ENCODE measurements at regions not wholly inside any gene's neighbourhood (a gene's known extent, or its start where the extent isn't known, plus 50 kb on each side); places are given as distances from the start of the nearest gene placed in this dataset.
"Not testable (repeated sequence)": the region's sequence is repeated elsewhere in the genome, so short reads cannot be mapped to it uniquely, and the experiment has no call there.

DNA sequence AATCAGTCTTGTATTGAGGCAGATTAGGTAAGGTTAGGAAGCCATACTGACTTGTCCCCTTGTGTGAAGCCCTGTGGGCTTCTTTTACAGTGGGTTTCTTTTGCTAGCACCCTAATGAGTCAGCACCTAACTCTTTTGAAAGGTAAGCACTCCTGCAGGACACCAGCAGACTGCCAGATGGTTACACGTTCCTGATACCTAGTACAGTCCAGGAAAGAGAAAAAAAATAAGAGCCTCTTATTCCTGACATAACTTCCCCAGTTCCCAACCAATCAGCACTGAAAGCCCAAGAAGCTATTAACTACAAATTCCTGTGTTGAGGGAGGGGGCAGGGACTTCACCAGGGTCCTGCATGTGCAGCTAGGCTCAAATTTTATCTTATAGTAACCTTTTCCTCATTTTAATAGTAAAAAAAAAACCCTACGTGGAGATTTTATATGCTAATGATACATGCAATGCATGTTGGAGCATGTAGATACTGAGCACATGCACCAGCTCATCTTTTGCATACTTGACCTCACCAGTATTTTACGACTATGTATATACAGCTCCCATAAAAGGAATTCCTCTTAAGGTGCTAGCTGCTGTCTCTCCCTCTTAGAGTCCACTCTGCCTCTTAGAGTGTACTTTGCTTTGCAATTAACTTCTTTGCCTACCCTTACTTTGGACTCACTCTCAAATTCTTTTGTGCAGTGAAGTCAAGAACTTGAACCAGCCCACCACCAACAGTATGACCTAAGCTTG lies 84.7 kb upstream of the RORB start:
- H3K9me3 Mint-ChIP-seq: peaks cover 8% of the 10 kb centered on the region
- peaks cover 13% of the 10 kb centered on the region for H3K4me1 Mint-ChIP-seq
- no peaks in the 10 kb centered on the region for H3K36me3 Mint-ChIP-seq (ENCODE audit: low read depth)
- H3K4me3 Mint-ChIP-seq: no peak overlapping the region
- TF ChIP-seq, protein P1, sequence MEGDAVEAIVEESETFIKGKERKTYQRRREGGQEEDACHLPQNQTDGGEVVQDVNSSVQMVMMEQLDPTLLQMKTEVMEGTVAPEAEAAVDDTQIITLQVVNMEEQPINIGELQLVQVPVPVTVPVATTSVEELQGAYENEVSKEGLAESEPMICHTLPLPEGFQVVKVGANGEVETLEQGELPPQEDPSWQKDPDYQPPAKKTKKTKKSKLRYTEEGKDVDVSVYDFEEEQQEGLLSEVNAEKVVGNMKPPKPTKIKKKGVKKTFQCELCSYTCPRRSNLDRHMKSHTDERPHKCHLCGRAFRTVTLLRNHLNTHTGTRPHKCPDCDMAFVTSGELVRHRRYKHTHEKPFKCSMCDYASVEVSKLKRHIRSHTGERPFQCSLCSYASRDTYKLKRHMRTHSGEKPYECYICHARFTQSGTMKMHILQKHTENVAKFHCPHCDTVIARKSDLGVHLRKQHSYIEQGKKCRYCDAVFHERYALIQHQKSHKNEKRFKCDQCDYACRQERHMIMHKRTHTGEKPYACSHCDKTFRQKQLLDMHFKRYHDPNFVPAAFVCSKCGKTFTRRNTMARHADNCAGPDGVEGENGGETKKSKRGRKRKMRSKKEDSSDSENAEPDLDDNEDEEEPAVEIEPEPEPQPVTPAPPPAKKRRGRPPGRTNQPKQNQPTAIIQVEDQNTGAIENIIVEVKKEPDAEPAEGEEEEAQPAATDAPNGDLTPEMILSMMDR (conservative IDR thresholded peaks at IDR 0.05): no peak
- no peak for DNase-seq (ENCODE audit: low read depth, low spot score)
- no peaks in the 10 kb centered on the region for H3K27me3 Mint-ChIP-seq (ENCODE audit: low read depth)
- H3K27ac Mint-ChIP-seq (ENCODE audit: unreplicated experiment): no peak overlapping the region

DNA sequence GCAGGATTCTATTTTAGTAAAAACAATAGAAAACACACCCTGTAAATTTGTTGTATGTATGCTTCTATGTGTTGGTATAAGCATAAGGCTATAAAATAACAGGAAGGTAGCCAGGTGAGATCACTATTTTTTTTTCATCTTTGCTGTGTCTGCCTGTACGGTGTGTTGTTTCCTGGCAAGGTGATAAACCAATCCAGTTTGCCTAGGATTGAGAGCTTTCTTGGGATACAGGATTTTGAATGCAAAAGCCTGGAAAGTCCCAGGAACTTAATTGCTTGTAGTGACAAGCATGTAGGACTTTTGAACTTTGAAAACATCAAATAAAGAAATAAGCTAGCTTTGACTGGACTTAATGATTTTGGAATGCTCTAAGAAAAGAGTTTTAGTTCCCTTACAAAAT lies 83.3 kb upstream of the RORB start:
- Mint-ChIP-seq H3K4me1 (peaks cover 4% of the 10 kb centered on the region), H3K9me3 (peaks cover 8% of the 10 kb centered on the region), H3K27ac (ENCODE audit: unreplicated experiment) (no peak overlapping the region), H3K4me3 (no peak overlapping the region), H3K27me3 (ENCODE audit: low read depth) (no peaks in the 10 kb centered on the region), H3K36me3 (ENCODE audit: low read depth) (no peaks in the 10 kb centered on the region)
- DNase-seq (ENCODE audit: low read depth, low spot score): no peak
- TF ChIP-seq, protein P1 (conservative IDR thresholded peaks at IDR 0.05): no peak

- H3K9me3 Mint-ChIP-seq: peaks cover 8% of the 10 kb centered on the region
- H3K27ac Mint-ChIP-seq (ENCODE audit: unreplicated experiment): no peak overlapping the region
- peaks cover 2% of the 10 kb centered on the region for H3K4me1 Mint-ChIP-seq
- H3K27me3 Mint-ChIP-seq (ENCODE audit: low read depth): no peaks in the 10 kb centered on the region
- TF ChIP-seq, protein P1 (conservative IDR thresholded peaks at IDR 0.05): no peak
- no peak for DNase-seq (ENCODE audit: low read depth, low spot score)
- H3K4me3 Mint-ChIP-seq: no peak overlapping the region
- H3K36me3 Mint-ChIP-seq (ENCODE audit: low read depth): no peaks in the 10 kb centered on the region
Observed at GRCh38 chr9:74414325-74414724, 82.8 kb upstream of the RORB start.

- Mint-ChIP-seq H3K4me3 (no peak overlapping the region), H3K27me3 (ENCODE audit: low read depth) (no peaks in the 10 kb centered on the region), H3K27ac (ENCODE audit: unreplicated experiment) (no peak overlapping the region), H3K36me3 (ENCODE audit: low read depth) (no peaks in the 10 kb centered on the region), H3K4me1 (no peaks in the 10 kb centered on the region), H3K9me3 (peaks cover 8% of the 10 kb centered on the region)
- TF ChIP-seq, protein P1 (conservative IDR thresholded peaks at IDR 0.05): no peak
- DNase-seq (ENCODE audit: low read depth, low spot score): no peak
Observed at GRCh38 chr9:74415995-74416394, 81.1 kb upstream of the RORB start.

GRCh38 chr9:74424488-74424887 lies 72.6 kb upstream of the RORB start:
- H3K36me3 Mint-ChIP-seq (ENCODE audit: low read depth); H3K4me3 Mint-ChIP-seq; H3K27me3 Mint-ChIP-seq (ENCODE audit: low read depth): not testable (repeated sequence)

DNA sequence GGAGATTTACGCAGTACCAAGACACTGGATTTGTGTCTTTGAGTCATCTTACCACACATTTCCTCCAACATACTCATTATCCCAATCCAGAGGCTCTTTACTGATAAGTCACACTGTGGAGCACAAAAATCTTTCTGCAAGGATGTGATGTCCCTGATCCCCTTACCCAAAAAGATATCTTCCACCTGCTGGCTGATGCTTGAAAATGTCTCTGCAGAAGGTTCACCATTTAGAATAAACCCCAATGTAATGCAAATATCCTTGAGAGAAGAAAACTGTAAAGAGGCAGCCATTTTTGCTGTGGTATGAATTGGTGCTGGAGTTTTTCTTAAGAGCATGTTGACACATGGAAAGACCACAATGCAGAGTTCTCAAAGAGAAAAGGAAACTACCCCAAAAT lies 65.7 kb upstream of the RORB start:
- no peak overlapping the region for H3K4me3 Mint-ChIP-seq
- TF ChIP-seq, protein P1 (conservative IDR thresholded peaks at IDR 0.05): no peak
- DNase-seq (ENCODE audit: low read depth, low spot score): no peak
- no peaks in the 10 kb centered on the region for H3K36me3 Mint-ChIP-seq (ENCODE audit: low read depth)
- peaks cover 4% of the 10 kb centered on the region for H3K27me3 Mint-ChIP-seq (ENCODE audit: low read depth)
- no peaks in the 10 kb centered on the region for H3K4me1 Mint-ChIP-seq
- H3K27ac Mint-ChIP-seq (ENCODE audit: unreplicated experiment): no peak overlapping the region
- H3K9me3 Mint-ChIP-seq: no peaks in the 10 kb centered on the region

More at GRCh38 chr9:74424488-74424887, 72.6 kb upstream of the RORB start:
- not testable (repeated sequence) for H3K9me3 Mint-ChIP-seq; DNase-seq (ENCODE audit: low read depth, low spot score); H3K4me1 Mint-ChIP-seq; H3K27ac Mint-ChIP-seq (ENCODE audit: unreplicated experiment)

Data from neural crest cell (in vitro differentiated cells).